Endothelial cell of umbilical vein (primary cell): ENCODE measurements at regions not wholly inside any gene's neighbourhood (a gene's known extent, or its start where the extent isn't known, plus 50 kb on each side); places are given as distances from the start of the nearest gene placed in this dataset.

Experiments
- BruUV-seq: library from RNA; stranded (reverse); fragments of 400-500 nt; replicated peaks from 2 replicates; lab custom pipeline; 2021; lab: Mats Ljungman, UMichigan
- CTCF ChIA-PET: fragments of 300-600, 350-600 bp; sonication (Branson Sonifier 250); formaldehyde crosslinking; loops from one replicate; lab custom pipeline; 2021; ENCODE audit warnings: antibody characterized with exemption, inconsistent platforms; lab: Charles Lee
- POLR2A ChIA-PET: fragments of 300-600, 350-600 bp; sonication (Branson Sonifier 250); formaldehyde crosslinking; loops from one replicate; lab custom pipeline; 2021; ENCODE audit warnings: antibody characterized with exemption, inconsistent platforms; lab: Charles Lee
- DNase-seq: peaks from one replicate; pipeline ENCODE4 v3.0.0-alpha.2; 2011; ENCODE audit warnings: low read depth, low spot score
- FAIRE-seq: peaks from 2 replicates; lab custom pipeline; 2011; peaks lifted over from hg19 to GRCh38; lab: Jason Lieb, UNC
- H2AFZ ChIP-seq: 2 replicates; pipeline ENCODE4 v1.6.0; 2012; ENCODE audit warnings: low read depth, low read length, control low read depth, inconsistent platforms
- H3K27ac ChIP-seq: 2 replicates; pipeline ENCODE4 v1.5.1; 2011; ENCODE audit warnings: low read depth, mild to moderate bottlenecking, control low read depth, low read length, moderate library complexity; ENCODE audit not compliant: insufficient read depth
- H3K27me3 ChIP-seq, 2 experiments: 2 replicates each; pipeline versions ENCODE4 v1.6.0 to v1.6.1; 2011; ENCODE audit warnings: low read length in 2 of 2, mixed read lengths in 1 of 2; ENCODE audit not compliant: control insufficient read depth in 2 of 2, insufficient read depth in 2 of 2
- H3K36me3 ChIP-seq, 2 experiments: 2 replicates in 1 of 2; 3 replicates in 1 of 2; pipeline ENCODE4 v1.5.1; 2011; ENCODE audit warnings: low read length in 2 of 2, mild to moderate bottlenecking in 1 of 2, moderate library complexity in 1 of 2; ENCODE audit not compliant: control insufficient read depth in 2 of 2, insufficient read depth in 2 of 2; ENCODE audit errors: extremely low read depth in 1 of 2
- H3K4me1 ChIP-seq: 3 replicates; pipeline ENCODE4 v1.5.1; 2011; ENCODE audit warnings: mild to moderate bottlenecking, low read length; ENCODE audit not compliant: control insufficient read depth, insufficient read depth; ENCODE audit errors: extremely low read depth
- H3K4me2 ChIP-seq: 2 replicates; pipeline ENCODE4 v1.6.1; 2011; ENCODE audit warnings: low read length, control low read depth, mixed read lengths; ENCODE audit not compliant: insufficient read depth
- H3K4me3 ChIP-seq, 3 experiments: fragments of 200-600 bp in 1 of 3; sonication (generic), shearing (Covaris generic) in 1 of 3; replicated peaks in 1 of 3; 2 replicates each; pipeline ENCODE4 v1.5.1; 2011 to 2016; ENCODE audit warnings: control low read depth in 3 of 3, low read length in 3 of 3, mild to moderate bottlenecking in 2 of 3, inconsistent platforms in 1 of 3, low read depth in 1 of 3, moderate library complexity in 1 of 3; ENCODE audit not compliant: insufficient read depth in 1 of 3
- H3K79me2 ChIP-seq: 2 replicates; pipeline ENCODE4 v1.6.0; 2012; ENCODE audit warnings: low read length, inconsistent platforms; ENCODE audit not compliant: control insufficient read depth, insufficient read depth
- H3K9ac ChIP-seq: replicated peaks from 2 replicates; pipeline ENCODE3; 2011; ENCODE audit warnings: low read length, control low read depth; ENCODE audit not compliant: insufficient read depth; ENCODE audit errors: extremely low read depth
- H3K9me1 ChIP-seq: replicated peaks from 3 replicates; pipeline ENCODE4 v1.6.0; 2011; ENCODE audit warnings: mild to moderate bottlenecking, low read length; ENCODE audit not compliant: control insufficient read depth, insufficient read depth; ENCODE audit errors: extremely low read depth
- H3K9me3 ChIP-seq: replicated peaks from 2 replicates; pipeline ENCODE4 v1.5.1; 2012; ENCODE audit warnings: low read length, inconsistent platforms; ENCODE audit not compliant: control insufficient read depth, insufficient read depth
- H4K20me1 ChIP-seq: replicated peaks from 2 replicates; pipeline ENCODE3; 2011; ENCODE audit warnings: mild to moderate bottlenecking, low read length; ENCODE audit not compliant: control insufficient read depth, insufficient read depth; ENCODE audit errors: extremely low read depth
- CTCF ChIP-seq, 2 donors: IDR thresholded peaks; 1 replicate in 1 of 2; 2 replicates in 1 of 2; pipeline ENCODE4 v1.5.1; 2011; ENCODE audit warnings: low read length in 2 of 2, mild to moderate bottlenecking in 2 of 2, moderate library complexity in 2 of 2, control low read depth in 1 of 2, inconsistent platforms in 1 of 2, low read depth in 1 of 2; ENCODE audit not compliant: insufficient read depth in 1 of 2; ENCODE audit errors: extremely low read depth in 1 of 2
- EZH2 ChIP-seq: IDR thresholded peaks from 2 replicates; pipeline ENCODE4 v1.6.1; 2012; ENCODE audit warnings: borderline replicate concordance, low read depth, mild to moderate bottlenecking, moderate library complexity, low read length, inconsistent platforms; ENCODE audit not compliant: severe bottlenecking
- FOS ChIP-seq: IDR thresholded peaks from 2 replicates; pipeline ENCODE4 v1.6.1; 2011; ENCODE audit warnings: mild to moderate bottlenecking, low read length, moderate library complexity, borderline replicate concordance; ENCODE audit not compliant: insufficient read depth
- GATA2 ChIP-seq: IDR thresholded peaks from 2 replicates; pipeline ENCODE4 v1.7.0; 2011; ENCODE audit warnings: low read depth, mild to moderate bottlenecking, moderate library complexity, mixed read lengths, low read length; ENCODE audit not compliant: insufficient read length, insufficient read depth
- JUN ChIP-seq: IDR thresholded peaks from 2 replicates; pipeline ENCODE4 v1.6.1; 2011; ENCODE audit warnings: borderline replicate concordance, low read depth; ENCODE audit not compliant: insufficient read length, insufficient read depth
- MYC ChIP-seq: IDR thresholded peaks from one replicate; pipeline ENCODE4 v1.6.1; 2011; ENCODE audit warnings: mild to moderate bottlenecking, low read depth, low read length
- POLR2A ChIP-seq: IDR thresholded peaks from 2 replicates; pipeline ENCODE4 v1.6.1; 2012; ENCODE audit warnings: low read depth, mild to moderate bottlenecking, control low read depth, low read length
- POLR2AphosphoS5 ChIP-seq: IDR thresholded peaks from 2 replicates; pipeline ENCODE4 v1.6.1; 2012; ENCODE audit warnings: low read depth, mild to moderate bottlenecking, control low read depth, low read length, moderate library complexity; ENCODE audit not compliant: insufficient read depth
- dilution Hi-C: fragments of 300-500 bp; cut with MboI; formaldehyde crosslinking; loops from one replicate; pipeline ENCODE4 v1.15.0; 2019; ENCODE audit warnings: low sequenced_read_pairs; ENCODE audit not compliant: extremely low pct_ligation_motif_present
- intact Hi-C: fragments of 100-400 bp; cut with micrococcal nuclease; formaldehyde crosslinking; loops from one replicate; pipeline ENCODE4 v1.10.0; 2022
- TF ChIP-seq, protein P1 (sequence below): IDR thresholded peaks from 2 replicates; pipeline ENCODE4 v1.6.1; 2011; ENCODE audit not compliant: insufficient read depth, insufficient read length

DNA sequence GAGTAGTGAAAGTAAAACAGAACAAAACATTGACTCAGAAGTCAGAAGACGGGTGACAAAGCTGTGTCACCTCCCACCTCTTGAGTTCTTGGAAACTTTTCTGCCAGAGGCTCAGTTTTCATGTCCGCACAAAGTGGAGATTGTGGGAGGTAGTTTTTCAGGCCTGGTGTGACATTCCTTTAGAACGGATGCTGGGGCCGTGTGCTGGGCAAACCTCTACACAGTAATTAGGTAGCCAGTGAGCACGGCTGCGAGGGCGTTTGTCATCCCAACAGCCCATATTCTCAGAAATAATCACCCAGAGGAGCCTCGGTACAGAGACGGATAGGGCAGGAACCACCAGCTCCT lies 1054.4 kb downstream of the TBC1D22A start:
- DNase-seq, result no peak
- H3K36me3 ChIP-seq, result no peaks in the 10 kb centered on the region
- dilution Hi-C loops (no loop called here), intact Hi-C loops (no loop called here)
- H3K27ac ChIP-seq, result no peak overlapping the region
- H3K79me2 ChIP-seq, result no peaks in the 10 kb centered on the region
- FAIRE-seq, result no peak
- H3K4me1 ChIP-seq, result no peaks in the 10 kb centered on the region
- H3K4me3 ChIP-seq, result no peak overlapping the region
- no peaks in the 10 kb centered on the region for H3K9me1 ChIP-seq
- ChIA-PET POLR2A (no interaction called here), CTCF (no interaction called here)
- BruUV-seq, result no TSS peak
- H3K27me3 ChIP-seq, result no peaks in the 10 kb centered on the region
- H2AFZ ChIP-seq, result no peak overlapping the region
- no peak overlapping the region for H3K4me2 ChIP-seq
- TF ChIP-seq JUN (no peak), POLR2AphosphoS5 (no peak), EZH2 (no peak), POLR2A (no peak), MYC (no peak)
- TF ChIP-seq, protein P1, sequence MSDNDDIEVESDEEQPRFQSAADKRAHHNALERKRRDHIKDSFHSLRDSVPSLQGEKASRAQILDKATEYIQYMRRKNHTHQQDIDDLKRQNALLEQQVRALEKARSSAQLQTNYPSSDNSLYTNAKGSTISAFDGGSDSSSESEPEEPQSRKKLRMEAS, result no peak
- H3K9me3 ChIP-seq, result peaks cover 10% of the 10 kb centered on the region
- no peak overlapping the region for H3K9ac ChIP-seq
- H4K20me1 ChIP-seq, result no peaks in the 10 kb centered on the region

GRCh38 chr22:47816121-47816862 lies 1053.8 kb downstream of the TBC1D22A start:
- POLR2A ChIA-PET, result no interaction called here
- Histone ChIP-seq H3K9me1 (no peaks in the 10 kb centered on the region), H2AFZ (no peak overlapping the region), H3K9ac (no peak overlapping the region), H3K36me3 (no peaks in the 10 kb centered on the region), H3K79me2 (no peaks in the 10 kb centered on the region), H3K4me1 (no peaks in the 10 kb centered on the region), H3K4me3 (no peak overlapping the region), H3K9me3 (peaks cover 10% of the 10 kb centered on the region), H3K27ac (no peak overlapping the region), H3K27me3 (no peaks in the 10 kb centered on the region), H3K4me2 (no peak overlapping the region), H4K20me1 (no peaks in the 10 kb centered on the region)
- CTCF ChIA-PET, result no interaction called here
- TF ChIP-seq GATA2, result no peak
- no peak for TF ChIP-seq MYC
- TF ChIP-seq JUN, result no peak
- no peak for TF ChIP-seq CTCF (IDR thresholded peaks at IDR 0.05; ENCODE audit: extremely low read depth in 1 of 2, insufficient read depth in 1 of 2, low read depth in 1 of 2, low read length in 2 of 2)
- TF ChIP-seq POLR2A, result no peak
- TF ChIP-seq EZH2, result no peak
- no peak for TF ChIP-seq FOS
- TF ChIP-seq, protein P1, result no peak
- TF ChIP-seq POLR2AphosphoS5, result no peak
- FAIRE-seq (no peak), DNase-seq (no peak)
- dilution Hi-C loops, result no loop called here
- BruUV-seq, result no TSS peak
- intact Hi-C loops, result no loop called here
